Astrocyte of the spinal cord (primary cell): ENCODE measurements at regions not wholly inside any gene's neighbourhood (a gene's known extent, or its start where the extent isn't known, plus 50 kb on each side); places are given as distances from the start of the nearest gene placed in this dataset.

ENCODE experiments used
- DNase-seq: peaks from one replicate; pipeline ENCODE4 v3.0.0; 2011; ENCODE audit warnings: low read depth, low spot score
- H3K4me3 ChIP-seq: 2 replicates; pipeline ENCODE4 v1.5.1; 2011; ENCODE audit warnings: low read depth, mild to moderate bottlenecking, low read length, moderate library complexity
- CTCF ChIP-seq: IDR thresholded peaks from 2 replicates; pipeline ENCODE4 v1.5.1; 2012; ENCODE audit warnings: low read depth, mild to moderate bottlenecking, low read length, inconsistent platforms
- in situ Hi-C: cut with HindIII; loops from 2 replicates; pipeline ENCODE4 v1.10.0; 2017; ENCODE audit warnings: low sequenced_read_pairs

- TF ChIP-seq CTCF, result no peak
- H3K4me3 ChIP-seq, result no peak overlapping the region
- DNase-seq, result no peak
- in situ Hi-C loops, result no loop called here
These were observed 106.8 kb downstream of the TUSC1 start for GRCh38 chr9:25571491-25571890.

GRCh38 chr9:25570802-25571201 lies 107.4 kb downstream of the TUSC1 start:
- TF ChIP-seq CTCF, result no peak
- no peak for DNase-seq
- in situ Hi-C loops, result no loop called here
- no peak overlapping the region for H3K4me3 ChIP-seq

GRCh38 chr9:25562101-25562500 lies 116.1 kb downstream of the TUSC1 start:
- no peak for TF ChIP-seq CTCF
- no peak for DNase-seq
- in situ Hi-C loops, result no loop called here
- no peak overlapping the region for H3K4me3 ChIP-seq

GRCh38 chr9:25557645-25558300 lies 120.5 kb downstream of the TUSC1 start:
- TF ChIP-seq CTCF, result no peak
- in situ Hi-C loops, result no loop called here
- no peak for DNase-seq
- no peak overlapping the region for H3K4me3 ChIP-seq

GRCh38 chr9:25556540-25556939 lies 121.7 kb downstream of the TUSC1 start:
- H3K4me3 ChIP-seq, result no peak overlapping the region
- no peak for TF ChIP-seq CTCF
- DNase-seq, result no peak
- in situ Hi-C loops, result no loop called here

- TF ChIP-seq CTCF, result no peak
- in situ Hi-C loops, result no loop called here
- no peak overlapping the region for H3K4me3 ChIP-seq
- no peak for DNase-seq
These were observed 129.4 kb downstream of the TUSC1 start for GRCh38 chr9:25548847-25549246.
